HCT116 (cell line): ENCODE measurements at regions not wholly inside any gene's neighbourhood (a gene's known extent, or its start where the extent isn't known, plus 50 kb on each side); places are given as distances from the start of the nearest gene placed in this dataset.

Experiments used
- ATAC-seq: fragments of 200-7000 bp; cut with Tn5 transposase; 2 replicates; pipeline ENCODE4 v1.9.1; 2020; ENCODE audit warnings: mild to moderate bottlenecking, moderate library complexity
- BruUV-seq: library from RNA; stranded (reverse); fragments of 400-500 nt; replicated peaks from 2 replicates; lab custom pipeline; 2021; lab: Mats Ljungman, UMichigan
- CTCF ChIA-PET: fragments of 300-600 bp; sonication (Branson Sonifier 250); formaldehyde crosslinking; loops from one replicate; lab custom pipeline; 2021; ENCODE audit warnings: antibody characterized with exemption; lab: Charles Lee
- POLR2A ChIA-PET: fragments of 300-600, 350-600 bp; sonication (Branson Sonifier 250); formaldehyde crosslinking; loops from one replicate; lab custom pipeline; 2021; ENCODE audit warnings: antibody characterized with exemption; lab: Charles Lee
- RAD21 ChIA-PET, 2 experiments: fragments of 300-600 bp; sonication (Branson Sonifier 250); formaldehyde crosslinking; loops; one replicate each; lab custom pipeline; 2023; ENCODE audit warnings: low total read pairs in 2 of 2; ENCODE audit not compliant: uncharacterized antibody in 2 of 2, unreplicated experiment in 2 of 2, low non-redundant PET in 1 of 2; lab: Charles Lee
- DNase-seq: peaks from one replicate; pipeline ENCODE4 v3.0.0-alpha.2; 2010; ENCODE audit warnings: low read depth, low spot score
- H2AFZ ChIP-seq: fragments of 200-600 bp; shearing (Covaris generic), sonication (generic); 2 replicates; pipeline ENCODE4 v1.6.1; 2017; ENCODE audit warnings: low read depth, mixed run types, mixed read lengths, antibody characterized with exemption, low read length; ENCODE audit not compliant: poor library complexity, severe bottlenecking
- H3K27ac ChIP-seq: 2 replicates; pipeline ENCODE4 v1.5.1; 2012; ENCODE audit warnings: low read depth, low read length
- H3K27me3 ChIP-seq: fragments of 200-600 bp; sonication (generic); 2 replicates; pipeline ENCODE4 v1.6.1; 2016; ENCODE audit warnings: mixed run types, low read length, mixed read lengths; ENCODE audit not compliant: insufficient read depth
- H3K36me3 ChIP-seq, 2 experiments: fragments of 200-500 bp in 1 of 2; fragments of 200-600 bp in 1 of 2; sonication (Bioruptor generic) in 1 of 2; sonication (generic) in 1 of 2; 2 replicates each; pipeline versions ENCODE4 v1.5.1 to v1.6.1; 2014 to 2016; ENCODE audit warnings: low read length in 2 of 2, inconsistent platforms in 1 of 2, mixed read lengths in 1 of 2, mixed run types in 1 of 2; ENCODE audit not compliant: insufficient read depth in 2 of 2, control insufficient read depth in 1 of 2
- H3K4me1 ChIP-seq, 2 experiments: fragments of 200-600 bp in 1 of 2; sonication (generic) in 1 of 2; 2 replicates each; pipeline versions ENCODE4 v1.5.1 to v1.6.1; 2012 to 2017; ENCODE audit warnings: low read length in 2 of 2, inconsistent platforms in 1 of 2, mild to moderate bottlenecking in 1 of 2, mixed read lengths in 1 of 2, mixed run types in 1 of 2, moderate library complexity in 1 of 2; ENCODE audit not compliant: insufficient read depth in 2 of 2, control insufficient read depth in 1 of 2
- H3K4me2 ChIP-seq: fragments of 200-600 bp; sonication (generic); 2 replicates; pipeline ENCODE4 v1.6.1; 2017; ENCODE audit warnings: mixed run types, low read length, mixed read lengths
- H3K4me3 ChIP-seq, 2 experiments: fragments of 200-600 bp in 1 of 2; sonication (generic) in 1 of 2; replicated peaks in 1 of 2; 2 replicates each; pipeline ENCODE4 v1.5.1; 2011 to 2016; ENCODE audit warnings: low read length in 2 of 2, control low read depth in 1 of 2, low read depth in 1 of 2, mild to moderate bottlenecking in 1 of 2, mixed read lengths in 1 of 2, mixed run types in 1 of 2
- H3K79me2 ChIP-seq: fragments of 200-600 bp; sonication (generic); 2 replicates; pipeline ENCODE4 v1.6.1; 2017; ENCODE audit warnings: mild to moderate bottlenecking, mixed run types, low read length, moderate library complexity, mixed read lengths; ENCODE audit not compliant: insufficient read depth
- H3K9ac ChIP-seq: fragments of 200-600 bp; sonication (generic); 2 replicates; pipeline ENCODE4 v1.6.1; 2016; ENCODE audit warnings: low read length, mixed read lengths
- H3K9me2 ChIP-seq: fragments of 200-600 bp; sonication (generic), shearing (Covaris generic); 2 replicates; pipeline ENCODE4 v1.6.1; 2017; ENCODE audit warnings: mixed run types, mild to moderate bottlenecking, moderate library complexity; ENCODE audit not compliant: insufficient read depth
- H3K9me3 ChIP-seq, 2 experiments: fragments of 200-500 bp in 1 of 2; fragments of 200-600 bp in 1 of 2; sonication (Bioruptor generic) in 1 of 2; sonication (generic) in 1 of 2; 2 replicates each; pipeline ENCODE4 v1.6.1; 2014 to 2017; ENCODE audit warnings: low read length in 2 of 2, mixed read lengths in 2 of 2, inconsistent platforms in 1 of 2, low read depth in 1 of 2, mild to moderate bottlenecking in 1 of 2, mixed run types in 1 of 2, moderate library complexity in 1 of 2; ENCODE audit not compliant: control insufficient read depth in 1 of 2, insufficient read depth in 1 of 2
- H4K20me1 ChIP-seq: fragments of 200-600 bp; sonication (generic), shearing (Covaris generic); 2 replicates; pipeline ENCODE4 v1.6.1; 2017; ENCODE audit warnings: mixed run types, mild to moderate bottlenecking, moderate library complexity; ENCODE audit not compliant: insufficient read depth
- CEBPB ChIP-seq: IDR thresholded peaks from 2 replicates; pipeline ENCODE4 v1.6.1; 2012; ENCODE audit warnings: low read depth
- ELF1 ChIP-seq: IDR thresholded peaks from 2 replicates; pipeline ENCODE4 v1.6.1; 2012; ENCODE audit warnings: low read depth, borderline replicate concordance
- POLR2A ChIP-seq: IDR thresholded peaks from 2 replicates; pipeline ENCODE4 v1.7.0; 2011; ENCODE audit warnings: borderline replicate concordance; ENCODE audit not compliant: insufficient read depth, insufficient read length; ENCODE audit errors: extremely low read depth
- POLR2AphosphoS5 ChIP-seq: IDR thresholded peaks from 2 replicates; pipeline ENCODE4 v1.6.1; 2011; ENCODE audit warnings: mild to moderate bottlenecking, low read depth, low read length, moderate library complexity
- RAD21 ChIP-seq: IDR thresholded peaks from 2 replicates; pipeline ENCODE4 v1.6.1; 2012; ENCODE audit warnings: low read depth, mild to moderate bottlenecking
- SRF ChIP-seq: IDR thresholded peaks from 2 replicates; pipeline ENCODE4 v1.6.1; 2012; ENCODE audit warnings: low read depth
- TCF7L2 ChIP-seq: IDR thresholded peaks from 2 replicates; pipeline ENCODE4 v1.7.0; 2011; ENCODE audit warnings: borderline replicate concordance, inconsistent platforms; ENCODE audit not compliant: insufficient read depth, insufficient read length; ENCODE audit errors: extremely low read depth
- YY1 ChIP-seq: IDR thresholded peaks from 2 replicates; pipeline ENCODE4 v1.6.1; 2011; ENCODE audit warnings: low read length, low read depth, moderate library complexity, mild to moderate bottlenecking; ENCODE audit not compliant: insufficient replicate concordance; ENCODE audit errors: extremely low read depth
- ZFX ChIP-seq: fragments of 450-650 bp; IDR thresholded peaks from 2 replicates; pipeline ENCODE4 v1.6.1; 2017
- ZNF274 ChIP-seq: fragments of 200-500 bp; sonication (Bioruptor generic); IDR thresholded peaks from 2 replicates; pipeline ENCODE4 v1.6.1; 2014; ENCODE audit warnings: mild to moderate bottlenecking, low read depth, low read length, inconsistent platforms
- intact Hi-C: fragments of 100-400 bp; cut with micrococcal nuclease; formaldehyde crosslinking; loops from 2 replicates; pipeline ENCODE4 v1.10.0; 2022
- TF ChIP-seq, protein P1 (sequence below): IDR thresholded peaks from 2 replicates; pipeline ENCODE4 v1.6.1; 2012
- TF ChIP-seq, protein P2 (sequence below), 3 experiments: fragments of 200-600 bp in 1 of 3; sonication (generic) in 1 of 3; IDR thresholded peaks in 2 of 3; conservative IDR thresholded peaks in 1 of 3; 2 replicates each; pipeline ENCODE4 v1.5.1; 2012 to 2017; ENCODE audit warnings: low read depth in 2 of 3, low read length in 2 of 3, antibody characterized with exemption in 1 of 3, borderline replicate concordance in 1 of 3, control low read depth in 1 of 3, mild to moderate bottlenecking in 1 of 3, mixed read lengths in 1 of 3, mixed run types in 1 of 3, moderate library complexity in 1 of 3; ENCODE audit not compliant: insufficient read depth in 1 of 3
- TF ChIP-seq, protein P3 (sequence below): IDR thresholded peaks from 2 replicates; pipeline ENCODE4 v1.6.1; 2011; ENCODE audit warnings: mild to moderate bottlenecking, low read length, moderate library complexity; ENCODE audit not compliant: insufficient replicate concordance; ENCODE audit errors: extremely low read depth

DNA sequence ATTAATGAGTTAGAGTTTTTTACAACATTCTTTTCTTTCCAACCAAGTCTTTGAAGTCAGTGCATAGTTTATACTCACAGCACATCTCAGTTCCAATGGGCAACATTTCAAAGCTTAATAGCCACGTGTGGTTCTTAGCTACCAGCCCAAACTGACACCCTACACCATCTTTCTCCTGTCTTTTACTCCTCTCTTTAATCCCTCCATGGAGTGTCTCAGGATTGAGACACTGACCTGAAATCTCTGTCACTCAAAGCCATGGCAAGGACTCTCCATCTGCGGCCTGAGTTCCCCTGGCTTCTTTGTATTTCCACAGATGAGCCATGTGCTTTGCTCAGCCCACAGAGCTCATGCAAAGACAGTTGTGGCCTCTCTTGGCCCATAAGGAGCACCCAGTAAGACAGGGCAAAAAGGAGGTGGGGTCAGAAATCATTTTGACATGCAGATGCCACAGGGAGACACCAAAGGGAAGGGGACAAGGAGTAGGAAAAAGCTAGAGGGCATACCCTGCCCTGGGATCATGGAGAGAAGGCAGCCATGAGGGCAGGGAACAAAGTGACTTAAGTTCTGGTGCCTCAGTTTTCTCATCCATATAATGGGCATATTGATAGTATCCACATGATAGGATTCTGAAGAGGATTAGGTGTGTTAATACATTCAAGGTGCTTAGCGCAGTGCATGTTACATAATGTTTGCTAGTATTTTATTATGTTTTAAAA is 493.6 kb upstream of the PROK2 start:
- TF ChIP-seq, protein P1, sequence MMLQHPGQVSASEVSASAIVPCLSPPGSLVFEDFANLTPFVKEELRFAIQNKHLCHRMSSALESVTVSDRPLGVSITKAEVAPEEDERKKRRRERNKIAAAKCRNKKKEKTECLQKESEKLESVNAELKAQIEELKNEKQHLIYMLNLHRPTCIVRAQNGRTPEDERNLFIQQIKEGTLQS, result no peak
- TF ChIP-seq CEBPB (no peak), POLR2AphosphoS5 (no peak), RAD21 (no peak), ZNF274 (no peak), YY1 (no peak), ELF1 (no peak), ZFX (no peak), POLR2A (no peak), TCF7L2 (no peak), SRF (no peak)
- TF ChIP-seq, protein P2, sequence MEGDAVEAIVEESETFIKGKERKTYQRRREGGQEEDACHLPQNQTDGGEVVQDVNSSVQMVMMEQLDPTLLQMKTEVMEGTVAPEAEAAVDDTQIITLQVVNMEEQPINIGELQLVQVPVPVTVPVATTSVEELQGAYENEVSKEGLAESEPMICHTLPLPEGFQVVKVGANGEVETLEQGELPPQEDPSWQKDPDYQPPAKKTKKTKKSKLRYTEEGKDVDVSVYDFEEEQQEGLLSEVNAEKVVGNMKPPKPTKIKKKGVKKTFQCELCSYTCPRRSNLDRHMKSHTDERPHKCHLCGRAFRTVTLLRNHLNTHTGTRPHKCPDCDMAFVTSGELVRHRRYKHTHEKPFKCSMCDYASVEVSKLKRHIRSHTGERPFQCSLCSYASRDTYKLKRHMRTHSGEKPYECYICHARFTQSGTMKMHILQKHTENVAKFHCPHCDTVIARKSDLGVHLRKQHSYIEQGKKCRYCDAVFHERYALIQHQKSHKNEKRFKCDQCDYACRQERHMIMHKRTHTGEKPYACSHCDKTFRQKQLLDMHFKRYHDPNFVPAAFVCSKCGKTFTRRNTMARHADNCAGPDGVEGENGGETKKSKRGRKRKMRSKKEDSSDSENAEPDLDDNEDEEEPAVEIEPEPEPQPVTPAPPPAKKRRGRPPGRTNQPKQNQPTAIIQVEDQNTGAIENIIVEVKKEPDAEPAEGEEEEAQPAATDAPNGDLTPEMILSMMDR (IDR thresholded peaks at IDR 0.05 in 2 of 3, conservative IDR thresholded peaks at IDR 0.05 in 1 of 3; ENCODE audit: borderline replicate concordance in 1 of 3, insufficient read depth in 1 of 3, low read depth in 2 of 3, low read length in 2 of 3), result no peak
- TF ChIP-seq, protein P3, sequence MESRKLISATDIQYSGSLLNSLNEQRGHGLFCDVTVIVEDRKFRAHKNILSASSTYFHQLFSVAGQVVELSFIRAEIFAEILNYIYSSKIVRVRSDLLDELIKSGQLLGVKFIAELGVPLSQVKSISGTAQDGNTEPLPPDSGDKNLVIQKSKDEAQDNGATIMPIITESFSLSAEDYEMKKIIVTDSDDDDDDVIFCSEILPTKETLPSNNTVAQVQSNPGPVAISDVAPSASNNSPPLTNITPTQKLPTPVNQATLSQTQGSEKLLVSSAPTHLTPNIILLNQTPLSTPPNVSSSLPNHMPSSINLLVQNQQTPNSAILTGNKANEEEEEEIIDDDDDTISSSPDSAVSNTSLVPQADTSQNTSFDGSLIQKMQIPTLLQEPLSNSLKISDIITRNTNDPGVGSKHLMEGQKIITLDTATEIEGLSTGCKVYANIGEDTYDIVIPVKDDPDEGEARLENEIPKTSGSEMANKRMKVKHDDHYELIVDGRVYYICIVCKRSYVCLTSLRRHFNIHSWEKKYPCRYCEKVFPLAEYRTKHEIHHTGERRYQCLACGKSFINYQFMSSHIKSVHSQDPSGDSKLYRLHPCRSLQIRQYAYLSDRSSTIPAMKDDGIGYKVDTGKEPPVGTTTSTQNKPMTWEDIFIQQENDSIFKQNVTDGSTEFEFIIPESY, result no peak
- no TSS peak for BruUV-seq
- Histone ChIP-seq H3K9me2 (no peaks in the 10 kb centered on the region), H3K27ac (no peak overlapping the region), H3K79me2 (no peaks in the 10 kb centered on the region), H4K20me1 (no peaks in the 10 kb centered on the region), H3K9me3 (no peaks in the 10 kb centered on the region), H3K27me3 (peaks cover 24% of the 10 kb centered on the region), H3K4me2 (no peak overlapping the region), H3K4me1 (no peaks in the 10 kb centered on the region), H3K9ac (no peak overlapping the region), H3K36me3 (no peaks in the 10 kb centered on the region), H3K4me3 (no peak overlapping the region), H2AFZ (no peak overlapping the region)
- no peak for ATAC-seq
- ChIA-PET POLR2A (no interaction called here), CTCF (no interaction called here), RAD21 (no interaction called here)
- no peak for DNase-seq
- intact Hi-C loops, result no loop called here
